Breast epithelium (tissue), 4 donors: ENCODE measurements at regions not wholly inside any gene's neighbourhood (a gene's known extent, or its start where the extent isn't known, plus 50 kb on each side); places are given as distances from the start of the nearest gene placed in this dataset.

Source experiments
- DNase-seq, 2 donors: peaks; one replicate each; pipeline ENCODE4 v3.0.0-alpha.2; 2019; ENCODE audit warnings: low spot score in 2 of 2
- H3K27ac ChIP-seq, 2 donors: fragments of 200-600 bp; sonication (generic) in 1 of 2; one replicate each; pipeline ENCODE4 v1.5.1; 2016 to 2019; ENCODE audit warnings: mild to moderate bottlenecking in 1 of 2
- H3K27me3 ChIP-seq, 2 donors: fragments of 200-600 bp; sonication (generic) in 1 of 2; one replicate each; pipeline versions ENCODE4 v1.5.1 to v1.6.0; 2017 to 2019; ENCODE audit warnings: control low read depth in 1 of 2, mild to moderate bottlenecking in 1 of 2
- H3K36me3 ChIP-seq: fragments of 200-600 bp; one replicate; pipeline ENCODE4 v1.5.1; 2019
- H3K4me1 ChIP-seq, 2 donors: fragments of 200-600 bp; sonication (generic); one replicate each; pipeline ENCODE4 v1.5.1; 2016 to 2019; ENCODE audit warnings: control low read depth in 1 of 2
- H3K4me3 ChIP-seq, 3 donors: fragments of 200-600 bp; sonication (generic); 1 replicate in 2 of 3; 2 replicates in 1 of 3; pipeline ENCODE4 v1.5.1; 2016 to 2019; ENCODE audit warnings: mild to moderate bottlenecking in 3 of 3, moderate library complexity in 2 of 3
- H3K9me3 ChIP-seq, 2 donors: fragments of 200-600 bp; sonication (generic) in 1 of 2; one replicate each; pipeline ENCODE4 v1.5.1; 2016 to 2019; ENCODE audit warnings: control low read depth in 1 of 2
- POLR2A ChIP-seq: fragments of 450-650 bp; IDR thresholded peaks from one replicate; pipeline ENCODE4 v1.6.1; 2016; ENCODE audit warnings: antibody characterized with exemption, mild to moderate bottlenecking, moderate library complexity
- POLR2AphosphoS5 ChIP-seq, 3 donors: sonication (generic); formaldehyde crosslinking; IDR thresholded peaks; one replicate each; pipeline ENCODE4 v1.6.1; 2017; ENCODE audit warnings: antibody characterized with exemption in 3 of 3
- intact Hi-C: fragments of 100-400 bp; cut with DNase I; formaldehyde crosslinking; loops from one replicate; pipeline ENCODE4 v1.15.1; 2023; ENCODE audit warnings: low total_unique reads
- TF ChIP-seq, protein P1 (sequence below), 3 donors: fragments of 450-650 bp; IDR thresholded peaks; one replicate each; pipeline ENCODE4 v1.5.1; 2016 to 2017; ENCODE audit warnings: antibody characterized with exemption in 3 of 3, mild to moderate bottlenecking in 3 of 3, moderate library complexity in 3 of 3

DNA sequence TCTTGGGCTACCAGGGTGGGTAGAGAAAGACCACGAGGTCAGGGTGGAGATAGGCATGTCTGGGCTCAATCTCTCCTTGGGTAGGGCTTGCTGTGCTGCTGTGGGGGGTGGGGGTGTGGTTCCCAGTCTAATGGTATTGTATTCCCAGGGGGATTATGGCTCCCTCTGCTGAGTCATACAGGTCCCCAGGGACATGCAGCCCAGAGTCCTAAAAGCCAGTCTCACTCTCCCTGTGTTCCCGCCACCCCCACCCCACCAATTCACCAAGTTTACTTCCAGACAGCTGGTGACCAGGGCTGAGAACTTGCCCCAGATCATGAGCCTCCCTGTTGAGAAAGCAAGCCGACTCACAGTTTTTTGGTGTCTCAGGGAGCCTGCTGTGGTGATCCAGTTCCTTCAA is 367.6 kb downstream of the C12orf75 start:
- no peak overlapping the region for H3K4me3 ChIP-seq

DNA sequence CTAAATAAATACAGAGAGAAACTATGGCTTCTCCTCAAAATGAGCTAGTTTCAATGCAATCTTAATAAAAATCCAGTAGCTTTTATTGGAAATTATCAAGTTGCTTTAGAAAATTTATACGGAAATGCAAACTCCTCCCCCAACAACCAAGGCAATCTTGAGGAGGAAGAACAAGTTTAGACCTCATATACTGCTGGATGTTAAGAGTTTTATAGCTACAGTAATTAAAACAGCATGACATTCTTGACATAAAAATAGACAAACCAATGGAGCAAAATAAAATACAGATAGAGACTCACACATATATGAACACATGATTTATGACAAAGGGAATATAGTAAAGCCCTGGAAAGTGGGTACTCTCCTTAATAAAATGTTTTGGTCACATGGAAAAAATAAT is 368.7 kb downstream of the C12orf75 start:
- Histone ChIP-seq H3K27me3 (no peaks in the 10 kb centered on the region), H3K36me3 (no peaks in the 10 kb centered on the region), H3K4me3 (no peak overlapping the region), H3K27ac (no peak overlapping the region), H3K9me3 (no peaks in the 10 kb centered on the region), H3K4me1 (no peaks in the 10 kb centered on the region)
- TF ChIP-seq POLR2A (no peak), POLR2AphosphoS5 (IDR thresholded peaks at IDR 0.05) (no peak)
- TF ChIP-seq, protein P1, sequence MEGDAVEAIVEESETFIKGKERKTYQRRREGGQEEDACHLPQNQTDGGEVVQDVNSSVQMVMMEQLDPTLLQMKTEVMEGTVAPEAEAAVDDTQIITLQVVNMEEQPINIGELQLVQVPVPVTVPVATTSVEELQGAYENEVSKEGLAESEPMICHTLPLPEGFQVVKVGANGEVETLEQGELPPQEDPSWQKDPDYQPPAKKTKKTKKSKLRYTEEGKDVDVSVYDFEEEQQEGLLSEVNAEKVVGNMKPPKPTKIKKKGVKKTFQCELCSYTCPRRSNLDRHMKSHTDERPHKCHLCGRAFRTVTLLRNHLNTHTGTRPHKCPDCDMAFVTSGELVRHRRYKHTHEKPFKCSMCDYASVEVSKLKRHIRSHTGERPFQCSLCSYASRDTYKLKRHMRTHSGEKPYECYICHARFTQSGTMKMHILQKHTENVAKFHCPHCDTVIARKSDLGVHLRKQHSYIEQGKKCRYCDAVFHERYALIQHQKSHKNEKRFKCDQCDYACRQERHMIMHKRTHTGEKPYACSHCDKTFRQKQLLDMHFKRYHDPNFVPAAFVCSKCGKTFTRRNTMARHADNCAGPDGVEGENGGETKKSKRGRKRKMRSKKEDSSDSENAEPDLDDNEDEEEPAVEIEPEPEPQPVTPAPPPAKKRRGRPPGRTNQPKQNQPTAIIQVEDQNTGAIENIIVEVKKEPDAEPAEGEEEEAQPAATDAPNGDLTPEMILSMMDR (IDR thresholded peaks at IDR 0.05), result no peak
- intact Hi-C loops, result no loop called here
- DNase-seq, result no peak

More for the DNA sequence above, 367.6 kb downstream of the C12orf75 start:
- H3K27me3 ChIP-seq, result no peaks in the 10 kb centered on the region
- H3K27ac ChIP-seq, result no peak overlapping the region
- no peak for DNase-seq
- H3K9me3 ChIP-seq, result no peaks in the 10 kb centered on the region
- H3K36me3 ChIP-seq, result no peaks in the 10 kb centered on the region
- no peak for TF ChIP-seq POLR2A
- TF ChIP-seq, protein P1 (IDR thresholded peaks at IDR 0.05), result no peak
- no peak for TF ChIP-seq POLR2AphosphoS5 (IDR thresholded peaks at IDR 0.05)
- H3K4me1 ChIP-seq, result no peaks in the 10 kb centered on the region
- intact Hi-C loops, result no loop called here

DNA sequence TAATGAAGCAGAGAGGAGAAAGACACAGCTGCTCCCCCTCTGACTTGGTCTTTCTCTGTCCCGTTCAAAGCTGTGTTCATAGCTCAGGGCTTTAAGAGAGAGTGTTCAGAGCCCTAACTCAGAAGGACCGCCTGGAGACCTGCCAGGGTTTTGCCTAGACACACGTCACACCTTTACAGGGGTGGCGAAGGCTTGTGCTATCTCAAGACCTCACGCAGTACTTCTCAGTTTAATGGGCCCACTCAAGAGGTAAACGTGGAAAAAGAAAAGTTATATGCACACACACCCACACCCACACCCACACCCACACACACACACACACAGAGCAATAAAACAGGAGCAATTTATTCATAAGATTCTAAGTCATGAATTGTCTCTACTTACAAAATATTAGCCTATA is 374.3 kb downstream of the C12orf75 start:
- Histone ChIP-seq H3K9me3 (no peaks in the 10 kb centered on the region), H3K4me1 (no peaks in the 10 kb centered on the region), H3K36me3 (no peaks in the 10 kb centered on the region), H3K27me3 (no peaks in the 10 kb centered on the region), H3K4me3 (no peak overlapping the region), H3K27ac (no peak overlapping the region)
- TF ChIP-seq POLR2AphosphoS5 (IDR thresholded peaks at IDR 0.05) (no peak), POLR2A (no peak)
- TF ChIP-seq, protein P1 (IDR thresholded peaks at IDR 0.05), result no peak
- intact Hi-C loops, result no loop called here
- no peak for DNase-seq

DNA sequence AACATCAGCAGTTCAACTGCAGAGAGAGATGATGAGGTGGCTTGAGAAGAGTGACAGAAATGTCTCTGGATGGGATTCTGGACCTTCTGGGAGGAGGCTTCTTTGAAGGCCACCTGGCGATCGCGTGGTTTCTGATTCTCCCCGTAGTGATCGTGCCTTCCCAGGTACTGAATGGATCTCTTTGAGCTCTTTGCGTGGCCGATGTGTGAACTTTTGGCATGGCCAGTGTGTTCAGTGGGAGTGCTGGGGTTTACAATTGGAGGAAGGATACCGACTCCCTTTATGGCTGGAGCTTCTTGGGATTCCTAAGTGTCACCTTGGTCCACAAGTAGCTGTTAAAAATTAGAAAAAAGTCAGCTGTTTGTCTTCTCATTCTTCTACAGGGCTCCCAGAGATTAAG is 374.7 kb downstream of the C12orf75 start:
- intact Hi-C loops, result no loop called here
- DNase-seq, result no peak
- TF ChIP-seq POLR2AphosphoS5 (IDR thresholded peaks at IDR 0.05) (no peak), POLR2A (no peak)
- TF ChIP-seq, protein P1 (IDR thresholded peaks at IDR 0.05), result no peak

DNA sequence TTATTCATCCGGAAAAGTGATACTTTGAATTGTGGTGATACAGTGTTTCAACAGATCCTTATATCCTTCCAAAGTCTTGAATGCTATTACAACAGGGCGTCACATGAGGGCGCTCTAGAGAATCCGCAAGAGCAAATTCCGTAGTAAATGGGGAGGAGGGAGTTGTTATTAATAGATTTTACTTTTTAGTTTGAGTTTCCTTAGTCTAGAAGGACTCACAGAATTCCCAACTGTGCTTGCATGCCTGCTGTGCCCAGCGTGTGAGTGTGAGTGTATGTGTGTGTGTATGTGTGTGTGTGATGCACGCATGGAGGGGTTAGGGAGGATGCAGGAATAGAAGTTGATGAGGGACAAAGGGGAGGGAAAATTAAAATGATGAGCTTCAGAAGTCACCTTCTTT is 375.3 kb downstream of the C12orf75 start:
- intact Hi-C loops, result no loop called here
- Histone ChIP-seq H3K27me3 (no peaks in the 10 kb centered on the region), H3K9me3 (no peaks in the 10 kb centered on the region), H3K4me3 (no peak overlapping the region), H3K27ac (no peak overlapping the region), H3K36me3 (no peaks in the 10 kb centered on the region), H3K4me1 (no peaks in the 10 kb centered on the region)
- TF ChIP-seq POLR2A, result no peak
- TF ChIP-seq, protein P1 (IDR thresholded peaks at IDR 0.05), result peak; percentile 27 to 66 (median 60)
- no peak for TF ChIP-seq POLR2AphosphoS5 (IDR thresholded peaks at IDR 0.05)
- DNase-seq, result no peak

More for the DNA sequence above, 374.7 kb downstream of the C12orf75 start:
- Histone ChIP-seq H3K9me3 (no peaks in the 10 kb centered on the region), H3K4me3 (no peak overlapping the region), H3K27ac (no peak overlapping the region), H3K4me1 (no peaks in the 10 kb centered on the region), H3K36me3 (no peaks in the 10 kb centered on the region), H3K27me3 (no peaks in the 10 kb centered on the region)
